WTC11 (cell line): ENCODE measurements at regions not wholly inside any gene's neighbourhood (a gene's known extent, or its start where the extent isn't known, plus 50 kb on each side); places are given as distances from the start of the nearest gene placed in this dataset.

Experiments
- ATAC-seq: fragments of 200-7000 bp; cut with Tn5 transposase; 2 replicates; pipeline ENCODE4 v1.10.0; 2021; ENCODE audit warnings: mild to moderate bottlenecking, moderate library complexity
- CTCF ChIA-PET: fragments of 300-600 bp; sonication (Branson Sonifier 250); formaldehyde crosslinking; loops from one replicate; lab custom pipeline; 2021; ENCODE audit warnings: antibody characterized with exemption; lab: Charles Lee
- POLR2A ChIA-PET: fragments of 350-600 bp; sonication (Branson Sonifier 250); formaldehyde crosslinking; loops from one replicate; lab custom pipeline; 2021; ENCODE audit warnings: antibody characterized with exemption; lab: Charles Lee
- DNase-seq: peaks from one replicate; pipeline ENCODE4 v3.0.0; 2021; ENCODE audit warnings: low spot score
- H3K27ac Mint-ChIP-seq: 2 replicates; pipeline ENCODE4 v1.8.0; 2021; ENCODE audit warnings: mixed read lengths
- H3K27me3 Mint-ChIP-seq: 2 replicates; pipeline ENCODE4 v1.8.0; 2021; ENCODE audit warnings: low read depth, mild to moderate bottlenecking, moderate library complexity, mixed read lengths
- H3K36me3 Mint-ChIP-seq: 2 replicates; pipeline ENCODE4 v1.8.0; 2021; ENCODE audit warnings: mixed read lengths
- H3K4me1 Mint-ChIP-seq: 2 replicates; pipeline ENCODE4 v1.8.0; 2022; ENCODE audit warnings: mixed read lengths
- H3K4me3 Mint-ChIP-seq: 2 replicates; pipeline ENCODE4 v1.8.0; 2021; ENCODE audit warnings: mild to moderate bottlenecking, moderate library complexity, mixed read lengths
- H3K9me3 Mint-ChIP-seq: 2 replicates; pipeline ENCODE4 v1.8.0; 2021; ENCODE audit warnings: mixed read lengths
- ARID4B ChIP-seq: sonication (generic); formaldehyde crosslinking; IDR thresholded peaks from 2 replicates; pipeline ENCODE4 v1.8.0; 2023; ENCODE audit warnings: missing genetic modification reagents, mild to moderate bottlenecking, borderline replicate concordance
- ATF2 ChIP-seq: sonication (generic); formaldehyde crosslinking; IDR thresholded peaks from 2 replicates; pipeline ENCODE4 v1.8.1; 2022; ENCODE audit warnings: low read depth, missing genetic modification reagents, borderline replicate concordance
- CBFB ChIP-seq: sonication (generic); formaldehyde crosslinking; IDR thresholded peaks from 2 replicates; pipeline ENCODE4 v1.8.1; 2022; ENCODE audit warnings: mild to moderate bottlenecking, low read depth, missing genetic modification reagents
- CREM ChIP-seq: sonication (generic); formaldehyde crosslinking; IDR thresholded peaks from 2 replicates; pipeline ENCODE4 v1.8.1; 2022; ENCODE audit warnings: mild to moderate bottlenecking, missing genetic modification reagents, moderate library complexity
- E2F1 ChIP-seq: sonication (generic); formaldehyde crosslinking; IDR thresholded peaks from 2 replicates; pipeline ENCODE4 v1.8.0; 2022; ENCODE audit warnings: mild to moderate bottlenecking, missing genetic modification reagents
- FOXP1 ChIP-seq: sonication (generic); formaldehyde crosslinking; IDR thresholded peaks from 2 replicates; pipeline ENCODE4 v1.8.0; 2022; ENCODE audit warnings: missing genetic modification reagents, mild to moderate bottlenecking, moderate library complexity, borderline replicate concordance
- GTF2I ChIP-seq: fragments of 250-450 bp; sonication (Bioruptor Pico); conservative IDR thresholded peaks from 2 replicates; pipeline ENCODE4 v1.4.0; 2021; ENCODE audit warnings: mild to moderate bottlenecking
- HMGA2 ChIP-seq: fragments of 250-450 bp; sonication (Bioruptor Pico); IDR thresholded peaks from 2 replicates; pipeline ENCODE4 v1.4.0; 2021; ENCODE audit warnings: mild to moderate bottlenecking, moderate library complexity
- IRF1 ChIP-seq: sonication (generic); formaldehyde crosslinking; IDR thresholded peaks from 2 replicates; pipeline ENCODE4 v1.8.0; 2023; ENCODE audit warnings: missing genetic modification reagents
- JAZF1 ChIP-seq: fragments of 250-450 bp; sonication (Bioruptor Pico); IDR thresholded peaks from 2 replicates; pipeline ENCODE4 v1.9.0; 2021; ENCODE audit warnings: moderate library complexity, mild to moderate bottlenecking, inconsistent platforms
- KAT7 ChIP-seq: sonication (generic); formaldehyde crosslinking; IDR thresholded peaks from 2 replicates; pipeline ENCODE4 v1.8.1; 2023; ENCODE audit warnings: missing genetic modification reagents, mild to moderate bottlenecking, borderline replicate concordance
- MAX ChIP-seq: sonication (generic); formaldehyde crosslinking; IDR thresholded peaks from 2 replicates; pipeline ENCODE4 v1.8.0; 2022; ENCODE audit warnings: mild to moderate bottlenecking, missing genetic modification reagents
- PRRX2 ChIP-seq: fragments of 250-450 bp; sonication (Bioruptor Pico); IDR thresholded peaks from 2 replicates; pipeline ENCODE4 v1.8.0; 2021; ENCODE audit warnings: mild to moderate bottlenecking
- RELA ChIP-seq: sonication (generic); formaldehyde crosslinking; IDR thresholded peaks from 2 replicates; pipeline ENCODE4 v1.8.1; 2022; ENCODE audit warnings: missing genetic modification reagents, mild to moderate bottlenecking, borderline replicate concordance
- SMAD3 ChIP-seq: sonication (generic); formaldehyde crosslinking; IDR thresholded peaks from 2 replicates; pipeline ENCODE4 v1.8.0; 2022; ENCODE audit warnings: missing genetic modification reagents, mild to moderate bottlenecking, borderline replicate concordance
- SMAD4 ChIP-seq: sonication (generic); formaldehyde crosslinking; IDR thresholded peaks from 2 replicates; pipeline ENCODE4 v1.8.0; 2022; ENCODE audit warnings: mild to moderate bottlenecking, missing genetic modification reagents
- ZMAT4 ChIP-seq: fragments of 250-450 bp; sonication (Bioruptor Pico); IDR thresholded peaks from 2 replicates; pipeline ENCODE4 v1.9.0; 2021; ENCODE audit warnings: mild to moderate bottlenecking
- ZNF121 ChIP-seq: sonication (generic); formaldehyde crosslinking; IDR thresholded peaks from 2 replicates; pipeline ENCODE4 v1.8.0; 2023; ENCODE audit warnings: missing genetic modification reagents
- ZNF281 ChIP-seq: sonication (generic); formaldehyde crosslinking; IDR thresholded peaks from 2 replicates; pipeline ENCODE4 v1.8.0; 2023; ENCODE audit warnings: mild to moderate bottlenecking, missing genetic modification reagents

- no peak for TF ChIP-seq ARID4B
- no peak for TF ChIP-seq HMGA2
- no peak for TF ChIP-seq IRF1
- TF ChIP-seq E2F1 (CRISPR knock-in tag) = no peak
- TF ChIP-seq ZNF121 (CRISPR knock-in tag) = no peak
- TF ChIP-seq PRRX2 (CRISPR knock-in tag) = no peak
- TF ChIP-seq MAX = no peak
- no peak for TF ChIP-seq RELA (CRISPR knock-in tag)
- TF ChIP-seq ATF2 (CRISPR knock-in tag) = no peak
- TF ChIP-seq ZNF281 (CRISPR knock-in tag) = no peak
Observed at GRCh38 chr2:8078705-8079104, 603.2 kb upstream of the ID2 start (continued).

GRCh38 chr2:8080063-8080462, 601.8 kb upstream of the ID2 start:
- Mint-ChIP-seq H3K9me3 (peaks cover 25% of the 10 kb centered on the region), H3K27ac (no peak overlapping the region), H3K27me3 (no peaks in the 10 kb centered on the region; the same call in 1 of the 2 replicates), H3K4me3 (no peak overlapping the region)
- DNase-seq = no peak
- CTCF ChIA-PET = no interaction called here
- POLR2A ChIA-PET = no interaction called here
- no peak for TF ChIP-seq FOXP1 (CRISPR knock-in tag)
- no peak for TF ChIP-seq GTF2I (CRISPR knock-in tag)
- no peak for TF ChIP-seq JAZF1 (CRISPR knock-in tag)
- TF ChIP-seq CBFB (CRISPR knock-in tag) = no peak
- TF ChIP-seq SMAD4 (CRISPR knock-in tag) = no peak
- no peak for TF ChIP-seq CREM (CRISPR knock-in tag)
- TF ChIP-seq KAT7 (CRISPR knock-in tag) = no peak
- no peak for TF ChIP-seq ZMAT4 (CRISPR knock-in tag)
- TF ChIP-seq SMAD3 (CRISPR knock-in tag) = no peak
- TF ChIP-seq, all 79 proteins: peak for 0
- no peak for ATAC-seq
- Mint-ChIP-seq H3K4me1 (peaks cover 3% of the 10 kb centered on the region; the same call in 1 of the 2 replicates), H3K36me3 (peaks cover 17% of the 10 kb centered on the region)
